DND-41 (cell line): ENCODE measurements at regions not wholly inside any gene's neighbourhood (a gene's known extent, or its start where the extent isn't known, plus 50 kb on each side); places are given as distances from the start of the nearest gene placed in this dataset.

Source experiments
- CTCF ChIP-seq: IDR thresholded peaks from 2 replicates; pipeline ENCODE4 v1.5.1; 2012; ENCODE audit warnings: borderline replicate concordance, low read length, moderate library complexity, mild to moderate bottlenecking; ENCODE audit not compliant: poor library complexity, severe bottlenecking; ENCODE audit errors: extremely low read depth
- EZH2 ChIP-seq: IDR thresholded peaks from 3 replicates; pipeline ENCODE4 v1.6.1; 2012; ENCODE audit warnings: borderline replicate concordance, low read depth, mild to moderate bottlenecking, moderate library complexity, low read length, inconsistent platforms; ENCODE audit not compliant: severe bottlenecking

- TF ChIP-seq CTCF (no peak), EZH2 (no peak)
These were observed 146.9 kb downstream of the PHETA1 start for GRCh38 chr12:111222027-111222414.
